Stomach (tissue), 4 donors: ENCODE measurements at regions not wholly inside any gene's neighbourhood (a gene's known extent, or its start where the extent isn't known, plus 50 kb on each side); places are given as distances from the start of the nearest gene placed in this dataset.

Experiments
- EP300 ChIP-seq: sonication (generic); formaldehyde crosslinking; IDR thresholded peaks from one replicate; pipeline ENCODE4 v1.6.1; 2017; ENCODE audit warnings: antibody characterized with exemption
- POLR2AphosphoS5 ChIP-seq, 3 donors: sonication (generic); formaldehyde crosslinking; IDR thresholded peaks; one replicate each; pipeline ENCODE4 v1.6.1; 2016; ENCODE audit warnings: antibody characterized with exemption in 3 of 3

DNA sequence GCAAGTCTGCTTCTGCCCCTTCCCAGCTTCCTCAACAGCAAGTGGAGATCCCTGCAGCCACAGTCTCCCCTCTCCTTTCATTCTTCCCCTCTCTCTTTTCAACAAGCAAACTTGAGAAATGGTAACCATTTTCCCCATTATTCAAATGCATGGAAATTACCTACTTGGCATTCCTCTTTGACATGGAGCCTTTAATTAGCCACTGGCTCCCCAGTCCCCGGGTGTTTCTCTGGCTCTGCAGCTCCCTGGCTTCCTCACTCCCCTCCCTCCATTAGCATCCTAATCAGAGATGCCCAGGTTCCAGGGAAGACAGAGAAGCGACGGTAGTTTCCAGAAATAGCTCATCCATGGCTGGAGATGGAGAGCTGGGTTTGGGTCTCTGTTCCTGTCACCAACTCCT is 116.0 kb downstream of the CCT6B start:
- TF ChIP-seq POLR2AphosphoS5 (IDR thresholded peaks at IDR 0.05) (no peak), EP300 (no peak)
